GM19468 (cell line): ENCODE measurements at regions not wholly inside any gene's neighbourhood (a gene's known extent, or its start where the extent isn't known, plus 50 kb on each side); places are given as distances from the start of the nearest gene placed in this dataset.

ENCODE experiments used
- ATAC-seq: cut with Tn5 transposase; IDR thresholded peaks from one replicate; pipeline ENCODE4 v1.9.1; 2021; ENCODE audit warnings: mild to moderate bottlenecking, moderate library complexity, moderate number of reproducible peaks; ENCODE audit not compliant: unreplicated experiment; ENCODE audit errors: extremely low read depth

DNA sequence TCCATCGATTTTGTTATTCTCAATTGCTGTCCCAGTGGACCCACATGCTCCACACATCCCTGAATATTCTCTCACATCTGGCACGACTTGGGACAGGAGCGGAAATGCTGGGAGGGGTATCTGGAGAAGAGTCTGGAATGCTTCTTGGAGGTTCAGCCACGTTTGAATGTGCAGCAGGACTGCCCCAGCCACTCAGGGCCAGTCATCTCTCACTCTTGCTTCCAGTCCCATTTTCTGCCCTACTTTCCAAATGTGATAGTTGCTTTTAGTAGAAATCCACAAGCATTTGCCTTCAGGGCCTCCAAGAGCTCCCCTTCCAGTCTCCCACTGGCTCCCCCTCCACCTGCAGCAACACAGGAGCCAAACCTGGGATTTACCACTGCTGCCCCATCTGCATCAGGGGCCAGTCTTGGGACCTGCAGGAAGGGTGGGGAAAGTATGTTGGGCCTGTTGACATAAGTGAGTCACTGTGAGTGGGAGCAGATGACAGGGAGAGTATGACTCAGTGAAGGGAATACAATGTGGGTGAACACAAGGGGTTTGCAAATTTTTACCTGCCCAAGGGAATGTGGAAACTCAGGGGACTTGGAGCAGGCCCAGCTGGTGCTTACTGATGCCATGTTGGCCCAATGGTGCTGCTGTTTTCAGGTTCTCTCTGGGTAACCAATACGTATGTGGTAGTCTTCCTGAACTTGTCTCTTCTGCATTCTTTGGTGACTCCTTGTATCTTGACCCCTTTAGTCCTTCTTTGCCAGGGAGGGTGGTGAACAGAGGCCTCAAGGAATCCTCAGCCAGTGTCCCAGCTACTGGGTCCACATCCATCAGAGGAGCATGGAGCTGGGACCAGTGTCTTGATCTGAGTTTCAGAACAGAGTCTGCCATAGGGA, 78.8 kb upstream of the CRHR1 start:
- no peak for ATAC-seq

GRCh38 chr17:45706033-45706432, 78.1 kb upstream of the CRHR1 start:
- no peak for ATAC-seq

DNA sequence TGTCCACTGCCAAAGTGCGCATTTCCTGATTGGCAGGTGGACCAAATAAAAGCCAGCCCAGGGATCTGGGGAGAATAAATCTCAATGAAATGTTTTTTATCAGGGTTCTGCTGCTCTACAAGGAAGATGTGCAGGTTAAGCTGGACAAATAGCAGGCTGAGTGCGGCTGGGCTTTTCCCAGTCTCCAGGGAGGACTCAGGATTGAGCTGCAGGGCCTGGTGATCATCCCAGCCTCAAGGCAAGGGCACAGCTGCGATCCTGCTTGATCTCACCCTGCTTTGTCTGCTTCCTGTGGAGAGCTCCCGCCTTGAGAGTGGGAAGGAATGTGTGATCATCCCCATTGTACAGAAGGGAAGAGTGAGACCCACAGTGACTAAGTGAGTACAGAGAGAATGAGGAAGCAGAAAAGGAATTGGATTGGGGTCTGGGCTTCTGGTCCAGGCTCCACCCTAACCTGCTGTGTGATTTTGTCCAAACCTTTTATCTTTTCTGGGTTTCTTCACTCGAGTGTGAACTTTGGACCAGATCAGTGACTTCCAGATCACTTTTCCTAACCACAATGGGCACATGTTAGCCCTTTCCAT, 75.3 kb upstream of the CRHR1 start:
- ATAC-seq, result no peak

GRCh38 chr17:45709728-45710288, 74.3 kb upstream of the CRHR1 start:
- no peak for ATAC-seq

DNA sequence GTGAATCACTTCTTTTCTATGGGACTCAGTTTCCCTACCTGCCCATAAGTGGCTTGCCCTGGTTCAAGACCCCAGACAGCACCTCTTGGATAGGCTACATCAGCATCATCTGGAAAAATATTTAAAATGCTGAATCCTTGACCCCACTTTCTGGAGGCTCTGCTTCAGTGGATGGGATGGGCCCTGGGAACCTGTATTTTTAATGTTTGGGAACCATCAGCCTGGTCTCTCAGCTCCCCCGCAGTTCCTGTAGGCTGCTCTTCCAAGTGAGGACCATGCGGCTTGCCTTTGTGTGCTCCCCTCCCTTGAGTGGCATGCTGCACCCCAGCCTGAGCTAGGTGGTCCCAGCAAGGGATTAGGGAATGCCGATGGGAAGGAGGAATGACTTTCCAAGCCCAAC, 68.3 kb upstream of the CRHR1 start:
- no peak for ATAC-seq

- no peak for ATAC-seq
These were observed 65.3 kb upstream of the CRHR1 start for GRCh38 chr17:45718791-45719190.

DNA sequence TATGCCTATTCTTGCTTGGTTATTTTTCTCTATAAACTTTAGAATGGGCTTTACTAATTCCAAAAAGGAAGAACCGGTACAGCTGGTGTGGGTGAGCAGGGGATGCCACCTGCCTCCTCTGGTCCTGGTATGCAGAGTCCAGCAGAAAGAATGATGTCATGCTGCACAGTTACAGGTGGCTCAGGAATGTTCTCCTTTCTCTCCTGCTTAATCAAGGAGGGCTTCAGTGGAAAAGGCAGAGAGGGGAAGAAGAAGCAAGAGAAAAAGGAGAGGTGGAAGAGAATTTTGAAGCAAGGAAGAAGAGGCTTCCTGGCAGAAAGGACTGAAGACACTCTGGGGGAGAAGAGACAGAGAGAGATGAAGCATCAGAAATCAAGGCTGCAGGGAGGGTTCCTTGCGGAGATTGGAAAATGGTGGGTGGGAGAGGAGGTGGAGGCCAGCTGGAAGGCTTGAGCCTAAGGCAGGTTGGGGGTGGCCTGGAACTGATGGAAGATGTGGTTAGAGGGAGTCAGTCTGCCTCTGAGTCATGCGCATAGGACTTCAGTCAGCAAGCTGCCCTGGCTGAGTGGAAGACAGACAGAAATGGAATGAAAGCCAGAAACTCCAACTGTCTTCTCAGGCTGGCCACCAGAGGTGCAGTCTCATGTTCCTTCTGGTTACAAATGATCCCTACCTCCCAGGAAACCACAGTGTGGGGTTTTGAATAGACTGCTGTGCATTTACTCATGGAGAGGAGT, 64.6 kb upstream of the CRHR1 start:
- ATAC-seq, result no peak

GRCh38 chr17:45720386-45720785, 63.7 kb upstream of the CRHR1 start:
- no peak for ATAC-seq

DNA sequence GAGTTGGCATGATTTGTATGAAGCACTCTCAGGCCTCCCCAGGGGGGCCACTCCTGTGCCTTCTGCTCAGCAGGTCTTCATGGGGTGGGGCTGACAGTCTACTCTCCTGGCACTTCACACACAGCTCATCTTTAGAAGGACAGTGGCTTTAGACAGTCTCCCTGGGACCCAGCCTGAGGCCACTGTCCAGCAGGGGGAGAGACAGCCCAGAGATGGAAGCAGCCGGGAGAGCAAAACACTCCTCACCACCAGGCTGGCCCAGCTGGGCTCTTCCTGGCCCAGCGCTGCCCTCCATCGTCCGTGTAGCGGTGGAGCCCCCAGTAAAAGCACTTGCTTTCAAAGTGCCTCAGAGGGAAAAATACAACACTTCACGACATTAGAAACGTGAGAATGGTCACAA, 62.0 kb upstream of the CRHR1 start:
- ATAC-seq, result no peak

DNA sequence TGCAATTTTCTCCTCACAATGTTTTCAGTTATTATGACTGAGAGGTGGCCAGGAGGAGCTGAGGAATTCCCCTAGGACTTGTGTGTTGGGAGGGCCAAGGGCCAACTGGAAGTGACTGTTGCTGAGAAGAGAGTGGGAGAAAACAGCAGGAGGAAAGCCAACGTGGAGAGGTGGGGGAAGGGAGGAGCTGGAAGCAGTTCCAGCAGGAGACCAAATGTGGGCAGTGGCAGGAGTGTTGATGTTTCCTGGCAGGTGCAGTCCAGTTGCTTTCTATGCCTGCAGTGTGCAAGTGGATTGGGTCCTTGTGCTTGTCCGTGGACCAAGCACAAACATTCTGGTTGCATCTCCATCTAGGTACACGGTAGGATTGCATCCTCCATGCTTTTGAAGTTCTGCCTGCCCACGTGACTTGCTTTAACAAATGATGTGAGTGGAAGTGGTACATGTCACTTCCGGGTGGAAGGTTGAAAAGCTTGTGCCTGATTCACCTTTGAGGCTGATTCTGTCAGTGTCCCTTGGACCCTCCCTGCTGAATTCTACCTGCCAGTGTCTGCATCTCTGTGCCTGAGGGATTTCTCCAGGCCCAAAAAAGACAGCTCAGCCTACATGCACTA, 54.7 kb upstream of the CRHR1 start:
- no peak for ATAC-seq

GRCh38 chr17:45730192-45730591, 53.9 kb upstream of the CRHR1 start:
- ATAC-seq, result no peak

DNA sequence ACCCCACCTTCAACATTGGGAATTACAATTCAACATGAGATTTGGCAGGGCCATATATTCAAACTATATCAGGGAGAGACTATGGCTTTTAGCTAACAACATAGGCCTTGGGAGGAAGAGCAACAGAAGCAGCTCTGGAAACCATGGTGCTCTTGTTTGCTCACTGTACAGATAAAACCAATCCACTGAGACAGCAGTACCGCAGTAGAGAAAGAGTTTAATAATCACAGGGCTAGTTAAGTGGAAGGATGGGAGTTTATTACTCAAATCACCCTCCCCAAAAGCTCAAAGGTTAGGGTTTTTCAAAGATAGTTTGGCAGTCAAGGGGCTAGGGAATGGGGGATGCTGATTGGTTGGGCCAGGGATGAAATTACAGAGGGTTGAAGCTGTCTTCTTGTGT, 52.7 kb upstream of the CRHR1 start:
- ATAC-seq, result no peak

GRCh38 chr17:45732926-45733505, 51.1 kb upstream of the CRHR1 start:
- no peak for ATAC-seq

GRCh38 chr17:45733781-45734180, 50.3 kb upstream of the CRHR1 start:
- no peak for ATAC-seq
